Neural cell (in vitro differentiated cells): ENCODE measurements at regions not wholly inside any gene's neighbourhood (a gene's known extent, or its start where the extent isn't known, plus 50 kb on each side); places are given as distances from the start of the nearest gene placed in this dataset.

Source experiments
- CTCF ChIP-seq: fragments of 450-650 bp; IDR thresholded peaks from 2 replicates; pipeline ENCODE4 v1.5.1; 2014; ENCODE audit warnings: antibody characterized with exemption, mild to moderate bottlenecking, moderate library complexity; ENCODE audit not compliant: poor library complexity, severe bottlenecking
- EZH2 ChIP-seq: fragments of 200-600, 300-800 bp; shearing (Covaris generic), sonication (generic); IDR thresholded peaks from 2 replicates; pipeline ENCODE4 v1.6.1; 2014; ENCODE audit warnings: antibody characterized with exemption, low read length, borderline replicate concordance, mild to moderate bottlenecking; ENCODE audit not compliant: insufficient read depth, poor library complexity, severe bottlenecking
- SMC3 ChIP-seq: fragments of 450-650 bp; conservative IDR thresholded peaks from 2 replicates; pipeline ENCODE4 v1.6.1; 2014; ENCODE audit warnings: antibody characterized with exemption, mild to moderate bottlenecking, moderate library complexity; ENCODE audit not compliant: poor library complexity

GRCh38 chr5:175206669-175207068 is 237.3 kb downstream of the DRD1 start:
- TF ChIP-seq CTCF (no peak), SMC3 (no peak), EZH2 (no peak)
